ENCODE measurements at regions not wholly inside any gene's neighbourhood (a gene's known extent, or its start where the extent isn't known, plus 50 kb on each side); places are given as distances from the start of the nearest gene placed in this dataset.

GRCh38 chr2:64704996-64705395 is 51.3 kb upstream of the SERTAD2 start:
- Histone ChIP-seq H3K9me3 (ENCODE audit: low read length) (no peaks in the 10 kb centered on the region), H3K27me3 (ENCODE audit: control insufficient read depth in 1 of 2, insufficient read depth in 2 of 2, low read length in 2 of 2) (no peaks in the 10 kb centered on the region), H3K9ac (ENCODE audit: insufficient read depth, low read depth, low read length) (no peak overlapping the region), H3K4me3 (replicated peaks in 1 of 3; ENCODE audit: insufficient read depth in 1 of 3, low read depth in 2 of 3, low read length in 3 of 3) (no peak overlapping the region), H3K4me2 (ENCODE audit: low read depth, low read length) (no peak overlapping the region), H3K79me2 (ENCODE audit: insufficient read depth, low read length) (no peaks in the 10 kb centered on the region), H2AFZ (ENCODE audit: low read length) (no peak overlapping the region), H3K27ac (ENCODE audit: extremely low read length, insufficient read depth, low read length) (no peak overlapping the region), H3K36me3 (replicated peaks in 1 of 2; ENCODE audit: control insufficient read depth in 1 of 2, insufficient read depth in 2 of 2, low read length in 2 of 2) (no peaks in the 10 kb centered on the region), H3K4me1 (ENCODE audit: insufficient read depth, low read length) (no peaks in the 10 kb centered on the region), H4K20me1 (ENCODE audit: insufficient read depth, low read length) (no peaks in the 10 kb centered on the region)
- ATAC-seq = no peak
- TF ChIP-seq TEAD2 (CRISPR knock-in tag; IDR thresholded peaks at IDR 0.05) = no peak
- no peak for TF ChIP-seq GZF1 (CRISPR knock-in tag; IDR thresholded peaks at IDR 0.05)
- TF ChIP-seq KAT7 (CRISPR knock-in tag; IDR thresholded peaks at IDR 0.05; ENCODE audit: borderline replicate concordance) = no peak
- TF ChIP-seq WIZ (CRISPR knock-in tag; IDR thresholded peaks at IDR 0.05) = no peak
- ChIA-PET CTCF (ENCODE audit: low intra/inter-chr PET ratio, low total read pairs) (no interaction called here), POLR2A (no interaction called here)
- in situ Hi-C loops (cut with HindIII; ENCODE audit: extremely low pct_ligation_motif_present, low pct_unique_long_range_greater_than_20kb) (no loop called here), intact Hi-C loops (cut with micrococcal nuclease; ENCODE audit: unreplicated experiment) (no loop called here)
- no TSS peak for BruUV-seq (replicated peaks)
- no peak for FAIRE-seq
- no peak for DNase-seq (ENCODE audit: low spot score)
- 95% methylated on average over 1 of the region's 1 CpG for WGBS (ENCODE audit: low lambda C conversion rate)

GRCh38 chr2:64707276-64707675 is 53.6 kb upstream of the SERTAD2 start:
- Histone ChIP-seq H3K27ac (ENCODE audit: extremely low read length, insufficient read depth, low read length) (no peak overlapping the region), H3K9me3 (ENCODE audit: low read length) (no peaks in the 10 kb centered on the region), H3K79me2 (ENCODE audit: insufficient read depth, low read length) (no peaks in the 10 kb centered on the region), H3K36me3 (replicated peaks in 1 of 2; ENCODE audit: control insufficient read depth in 1 of 2, insufficient read depth in 2 of 2, low read length in 2 of 2) (no peaks in the 10 kb centered on the region), H3K4me1 (ENCODE audit: insufficient read depth, low read length) (no peaks in the 10 kb centered on the region), H3K9ac (ENCODE audit: insufficient read depth, low read depth, low read length) (no peak overlapping the region), H2AFZ (ENCODE audit: low read length) (no peak overlapping the region), H4K20me1 (ENCODE audit: insufficient read depth, low read length) (no peaks in the 10 kb centered on the region), H3K27me3 (ENCODE audit: control insufficient read depth in 1 of 2, insufficient read depth in 2 of 2, low read length in 2 of 2) (no peaks in the 10 kb centered on the region), H3K4me2 (ENCODE audit: low read depth, low read length) (no peak overlapping the region), H3K4me3 (replicated peaks in 1 of 3; ENCODE audit: insufficient read depth in 1 of 3, low read depth in 2 of 3, low read length in 3 of 3) (no peak overlapping the region)
- BruUV-seq (replicated peaks) = no TSS peak
- FAIRE-seq (no peak), ATAC-seq (no peak), DNase-seq (ENCODE audit: low spot score) (no peak)
- ChIA-PET POLR2A (no interaction called here), CTCF (ENCODE audit: low intra/inter-chr PET ratio, low total read pairs) (no interaction called here)
- intact Hi-C loops (cut with micrococcal nuclease; ENCODE audit: unreplicated experiment) = no loop called here
- in situ Hi-C loops (cut with HindIII; ENCODE audit: extremely low pct_ligation_motif_present, low pct_unique_long_range_greater_than_20kb) = no loop called here
- 85% methylated on average over 2 of the region's 2 CpGs for WGBS (ENCODE audit: low lambda C conversion rate)
- TF ChIP-seq ZNF747 (CRISPR knock-in tag; IDR thresholded peaks at IDR 0.05; ENCODE audit: borderline replicate concordance) (no peak), BHLHE40 (IDR thresholded peaks at IDR 0.05; ENCODE audit: low read length) (no peak), ZNF782 (CRISPR knock-in tag; IDR thresholded peaks at IDR 0.05; ENCODE audit: borderline replicate concordance) (no peak), ZNF337 (CRISPR knock-in tag; IDR thresholded peaks at IDR 0.05; ENCODE audit: borderline replicate concordance, low read depth) (no peak), CENPBD1 (CRISPR knock-in tag; IDR thresholded peaks at IDR 0.05; ENCODE audit: borderline replicate concordance, low read depth) (no peak), GFI1 (CRISPR knock-in tag; IDR thresholded peaks at IDR 0.05; ENCODE audit: borderline replicate concordance) (no peak), SNAPC2 (CRISPR knock-in tag; IDR thresholded peaks at IDR 0.05) (no peak), WIZ (CRISPR knock-in tag; IDR thresholded peaks at IDR 0.05) (no peak), HIVEP1 (CRISPR knock-in tag; IDR thresholded peaks at IDR 0.05) (no peak), ZNF672 (CRISPR knock-in tag; IDR thresholded peaks at IDR 0.05) (no peak), RXRA (CRISPR knock-in tag; IDR thresholded peaks at IDR 0.05) (no peak), ZFP36L1 (CRISPR knock-in tag; IDR thresholded peaks at IDR 0.05) (no peak), ZNF282 (IDR thresholded peaks at IDR 0.05; ENCODE audit: partially characterized antibody) (no peak), RAD21 (CRISPR knock-in tag; IDR thresholded peaks at IDR 0.05) (no peak), ZNF296 (CRISPR knock-in tag; conservative IDR thresholded peaks at IDR 0.05) (no peak), ZNF850 (CRISPR knock-in tag; conservative IDR thresholded peaks at IDR 0.05) (no peak), NBN (conservative IDR thresholded peaks at IDR 0.05) (no peak)
- TF ChIP-seq, protein P1, sequence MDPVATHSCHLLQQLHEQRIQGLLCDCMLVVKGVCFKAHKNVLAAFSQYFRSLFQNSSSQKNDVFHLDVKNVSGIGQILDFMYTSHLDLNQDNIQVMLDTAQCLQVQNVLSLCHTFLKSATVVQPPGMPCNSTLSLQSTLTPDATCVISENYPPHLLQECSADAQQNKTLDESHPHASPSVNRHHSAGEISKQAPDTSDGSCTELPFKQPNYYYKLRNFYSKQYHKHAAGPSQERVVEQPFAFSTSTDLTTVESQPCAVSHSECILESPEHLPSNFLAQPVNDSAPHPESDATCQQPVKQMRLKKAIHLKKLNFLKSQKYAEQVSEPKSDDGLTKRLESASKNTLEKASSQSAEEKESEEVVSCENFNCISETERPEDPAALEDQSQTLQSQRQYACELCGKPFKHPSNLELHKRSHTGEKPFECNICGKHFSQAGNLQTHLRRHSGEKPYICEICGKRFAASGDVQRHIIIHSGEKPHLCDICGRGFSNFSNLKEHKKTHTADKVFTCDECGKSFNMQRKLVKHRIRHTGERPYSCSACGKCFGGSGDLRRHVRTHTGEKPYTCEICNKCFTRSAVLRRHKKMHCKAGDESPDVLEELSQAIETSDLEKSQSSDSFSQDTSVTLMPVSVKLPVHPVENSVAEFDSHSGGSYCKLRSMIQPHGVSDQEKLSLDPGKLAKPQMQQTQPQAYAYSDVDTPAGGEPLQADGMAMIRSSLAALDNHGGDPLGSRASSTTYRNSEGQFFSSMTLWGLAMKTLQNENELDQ (CRISPR knock-in tag; IDR thresholded peaks at IDR 0.05; ENCODE audit: borderline replicate concordance) = no peak

Data from HepG2 (cell line).